ENCODE measurements at regions not wholly inside any gene's neighbourhood (a gene's known extent, or its start where the extent isn't known, plus 50 kb on each side); places are given as distances from the start of the nearest gene placed in this dataset.

DNA sequence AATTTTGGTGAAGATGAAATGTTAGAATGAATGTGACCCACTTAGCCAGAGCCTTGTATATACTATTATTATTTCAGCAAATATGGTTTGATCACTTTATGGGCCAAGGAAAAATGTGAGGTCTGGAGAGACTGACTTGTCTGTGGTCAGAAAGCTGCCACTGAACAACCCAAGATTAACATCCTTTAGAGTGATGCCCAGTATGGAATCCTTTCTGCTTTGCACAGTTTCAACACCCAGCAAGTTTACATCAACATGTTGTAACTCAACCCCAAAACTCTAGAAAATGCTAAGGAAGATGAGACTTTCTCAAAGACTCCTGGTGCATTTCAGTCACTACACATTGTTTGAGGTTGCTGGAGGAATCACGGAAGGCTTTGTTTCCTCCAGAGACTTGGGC lies 107.7 kb downstream of the SNX19 start:
- TF ChIP-seq, protein P1, sequence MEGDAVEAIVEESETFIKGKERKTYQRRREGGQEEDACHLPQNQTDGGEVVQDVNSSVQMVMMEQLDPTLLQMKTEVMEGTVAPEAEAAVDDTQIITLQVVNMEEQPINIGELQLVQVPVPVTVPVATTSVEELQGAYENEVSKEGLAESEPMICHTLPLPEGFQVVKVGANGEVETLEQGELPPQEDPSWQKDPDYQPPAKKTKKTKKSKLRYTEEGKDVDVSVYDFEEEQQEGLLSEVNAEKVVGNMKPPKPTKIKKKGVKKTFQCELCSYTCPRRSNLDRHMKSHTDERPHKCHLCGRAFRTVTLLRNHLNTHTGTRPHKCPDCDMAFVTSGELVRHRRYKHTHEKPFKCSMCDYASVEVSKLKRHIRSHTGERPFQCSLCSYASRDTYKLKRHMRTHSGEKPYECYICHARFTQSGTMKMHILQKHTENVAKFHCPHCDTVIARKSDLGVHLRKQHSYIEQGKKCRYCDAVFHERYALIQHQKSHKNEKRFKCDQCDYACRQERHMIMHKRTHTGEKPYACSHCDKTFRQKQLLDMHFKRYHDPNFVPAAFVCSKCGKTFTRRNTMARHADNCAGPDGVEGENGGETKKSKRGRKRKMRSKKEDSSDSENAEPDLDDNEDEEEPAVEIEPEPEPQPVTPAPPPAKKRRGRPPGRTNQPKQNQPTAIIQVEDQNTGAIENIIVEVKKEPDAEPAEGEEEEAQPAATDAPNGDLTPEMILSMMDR (conservative IDR thresholded peaks at IDR 0.05): no peak
- Histone ChIP-seq H3K4ac (ENCODE audit: low read depth, low read length) (no peak overlapping the region), H2BK120ac (ENCODE audit: low read depth, low read length, poor library complexity, severe bottlenecking) (no peak overlapping the region), H3K56ac (ENCODE audit: insufficient read length, low read depth, low read length) (no peak overlapping the region), H2AFZ (ENCODE audit: low read length) (no peak overlapping the region), H4K91ac (ENCODE audit: insufficient read length, low read depth, low read length) (no peak overlapping the region), H4K20me1 (ENCODE audit: control insufficient read depth, insufficient read depth, insufficient read length) (no peaks in the 10 kb centered on the region), H4K8ac (replicated peaks; ENCODE audit: insufficient read length, low read depth, low read length) (no peak overlapping the region), H2BK12ac (ENCODE audit: insufficient read length, low read depth, low read length) (no peak overlapping the region), H3K27me3 (ENCODE audit: insufficient read depth, low read length) (no peaks in the 10 kb centered on the region), H3K4me2 (ENCODE audit: insufficient read depth, insufficient read length, low read length) (no peak overlapping the region), H2AK5ac (ENCODE audit: insufficient read length, low read length) (no peak overlapping the region), H3K23ac (ENCODE audit: insufficient read length, low read depth, low read length) (no peak overlapping the region), H3K9me3 (ENCODE audit: control insufficient read depth, low read depth, low read length) (no peaks in the 10 kb centered on the region), H3K79me1 (ENCODE audit: insufficient read depth, low read depth, low read length, poor library complexity, severe bottlenecking) (no peaks in the 10 kb centered on the region), H3K27ac (ENCODE audit: insufficient read length, low read depth, low read length) (no peak overlapping the region), H3T11ph (ENCODE audit: low read length) (no peak overlapping the region), H3K14ac (ENCODE audit: insufficient read depth, low read length) (no peak overlapping the region), H2BK20ac (ENCODE audit: low read depth, low read length, poor library complexity, severe bottlenecking) (no peak overlapping the region), H2BK5ac (ENCODE audit: insufficient read length, low read length) (no peak overlapping the region), H3K9ac (ENCODE audit: extremely low read depth, insufficient read length, low read length) (no peak overlapping the region), H2BK15ac (ENCODE audit: low read depth, low read length) (no peak overlapping the region), H3K4me1 (ENCODE audit: insufficient read depth, low read length) (peaks cover 14% of the 10 kb centered on the region; the same call in 1 of the 2 replicates), H4K5ac (ENCODE audit: insufficient read length, low read depth, low read length) (no peak overlapping the region), H3K18ac (ENCODE audit: insufficient read length, low read depth, low read length) (no peak overlapping the region), H3K79me2 (ENCODE audit: insufficient read depth, low read length) (no peaks in the 10 kb centered on the region), H3K23me2 (ENCODE audit: insufficient read length, low read depth, low read length, poor library complexity, severe bottlenecking) (no peaks in the 10 kb centered on the region)
- no peak for DNase-seq
- Mint-ChIP-seq H3K36me3 (ENCODE audit: insufficient read depth in 1 of 3, low read depth in 3 of 3) (no peaks in the 10 kb centered on the region; a peak in 1 of 7 replicates), H3K9me3 (no peaks in the 10 kb centered on the region), H3K27ac (no peak overlapping the region), H3K4me1 (peaks cover 26 to 30% of the 10 kb centered on the region in 2 experiments), H3K4me3 (no peak overlapping the region), H3K27me3 (ENCODE audit: low read depth) (peaks cover 1% of the 10 kb centered on the region; the same call in 1 of the 2 replicates)
- WGBS (ENCODE audit: extremely low coverage, insufficient read length, low lambda C conversion rate): no CpG with 5 or more reads among the region's 1 CpG

All from H9 (cell line).